ENCODE measurements at regions not wholly inside any gene's neighbourhood (a gene's known extent, or its start where the extent isn't known, plus 50 kb on each side); places are given as distances from the start of the nearest gene placed in this dataset.

DNA sequence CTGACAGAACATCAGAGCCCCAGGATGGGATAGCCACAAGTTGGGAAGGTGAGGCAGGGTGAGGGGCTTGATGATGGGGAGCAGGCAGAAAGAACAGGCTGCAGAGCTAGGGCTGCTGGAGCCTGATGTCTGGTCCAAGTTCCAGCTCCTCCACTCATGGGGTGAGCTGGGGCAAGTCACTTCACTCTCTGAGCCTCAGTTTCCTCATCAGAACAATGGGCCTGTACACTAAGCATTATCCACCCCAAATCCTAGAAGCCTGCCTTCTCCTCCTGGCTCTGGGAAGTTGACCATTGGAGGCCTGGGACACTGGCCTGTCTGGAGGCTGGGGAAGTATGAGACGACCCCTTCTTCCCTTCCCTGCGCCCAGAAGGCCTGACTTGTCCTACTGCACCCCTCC lies 51.8 kb upstream of the PSD2 start:
- Histone ChIP-seq H3K27ac (replicated peaks) (no peak overlapping the region), H3K27me3 (ENCODE audit: low read depth) (peaks cover 26% of the 10 kb centered on the region), H3K9me3 (replicated peaks) (no peaks in the 10 kb centered on the region), H3K4me1 (peaks cover 37% of the 10 kb centered on the region), H3K4me3 (no peak overlapping the region), H3K36me3 (no peaks in the 10 kb centered on the region)
- DNase-seq, result no peak
- TF ChIP-seq, protein P1, sequence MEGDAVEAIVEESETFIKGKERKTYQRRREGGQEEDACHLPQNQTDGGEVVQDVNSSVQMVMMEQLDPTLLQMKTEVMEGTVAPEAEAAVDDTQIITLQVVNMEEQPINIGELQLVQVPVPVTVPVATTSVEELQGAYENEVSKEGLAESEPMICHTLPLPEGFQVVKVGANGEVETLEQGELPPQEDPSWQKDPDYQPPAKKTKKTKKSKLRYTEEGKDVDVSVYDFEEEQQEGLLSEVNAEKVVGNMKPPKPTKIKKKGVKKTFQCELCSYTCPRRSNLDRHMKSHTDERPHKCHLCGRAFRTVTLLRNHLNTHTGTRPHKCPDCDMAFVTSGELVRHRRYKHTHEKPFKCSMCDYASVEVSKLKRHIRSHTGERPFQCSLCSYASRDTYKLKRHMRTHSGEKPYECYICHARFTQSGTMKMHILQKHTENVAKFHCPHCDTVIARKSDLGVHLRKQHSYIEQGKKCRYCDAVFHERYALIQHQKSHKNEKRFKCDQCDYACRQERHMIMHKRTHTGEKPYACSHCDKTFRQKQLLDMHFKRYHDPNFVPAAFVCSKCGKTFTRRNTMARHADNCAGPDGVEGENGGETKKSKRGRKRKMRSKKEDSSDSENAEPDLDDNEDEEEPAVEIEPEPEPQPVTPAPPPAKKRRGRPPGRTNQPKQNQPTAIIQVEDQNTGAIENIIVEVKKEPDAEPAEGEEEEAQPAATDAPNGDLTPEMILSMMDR (IDR thresholded peaks at IDR 0.05; ENCODE audit: borderline replicate concordance), result no peak
- intact Hi-C loops (cut with micrococcal nuclease), result no loop called here

DNA sequence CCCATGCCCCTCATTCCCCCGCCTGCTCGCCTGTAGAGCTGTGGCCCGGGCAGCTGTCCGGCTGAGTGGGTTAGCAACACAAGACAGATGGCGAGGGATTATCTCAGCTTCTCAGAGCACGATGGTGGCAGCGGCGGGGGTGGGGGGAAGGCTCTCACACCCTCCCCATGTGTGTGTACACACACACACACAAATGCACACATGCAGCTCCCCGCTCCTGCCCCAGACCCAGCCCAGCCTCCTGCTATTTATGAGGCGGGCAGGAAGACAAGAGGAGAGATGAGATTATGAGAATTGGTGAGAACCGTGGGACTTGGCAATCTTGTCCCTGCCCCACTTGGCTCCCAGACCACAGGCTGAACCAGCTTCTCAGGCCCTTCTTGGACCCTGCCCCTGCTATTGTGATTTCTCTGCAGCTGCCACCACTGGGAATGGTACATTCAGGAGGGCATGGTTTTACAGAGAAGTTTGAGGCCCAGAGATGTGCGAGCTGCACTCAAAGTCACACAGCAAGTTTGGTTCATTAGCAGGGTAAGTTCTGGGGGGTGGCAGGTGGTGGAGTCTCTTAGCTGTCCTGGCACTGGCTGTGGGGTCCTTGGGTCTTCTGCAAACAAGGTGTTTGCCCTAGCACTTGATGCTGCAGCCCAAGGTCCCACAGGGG lies 51.0 kb upstream of the PSD2 start:
- peaks cover 34% of the 10 kb centered on the region for H3K27me3 ChIP-seq (ENCODE audit: low read depth)
- H3K4me1 ChIP-seq, result peaks cover 37% of the 10 kb centered on the region
- TF ChIP-seq, protein P1 (IDR thresholded peaks at IDR 0.05; ENCODE audit: borderline replicate concordance), result no peak
- H3K9me3 ChIP-seq (replicated peaks), result no peaks in the 10 kb centered on the region
- no peaks in the 10 kb centered on the region for H3K36me3 ChIP-seq
- no peak overlapping the region for H3K27ac ChIP-seq (replicated peaks)
- H3K4me3 ChIP-seq, result no peak overlapping the region
- intact Hi-C loops (cut with micrococcal nuclease), result no loop called here
- no peak for DNase-seq

DNA sequence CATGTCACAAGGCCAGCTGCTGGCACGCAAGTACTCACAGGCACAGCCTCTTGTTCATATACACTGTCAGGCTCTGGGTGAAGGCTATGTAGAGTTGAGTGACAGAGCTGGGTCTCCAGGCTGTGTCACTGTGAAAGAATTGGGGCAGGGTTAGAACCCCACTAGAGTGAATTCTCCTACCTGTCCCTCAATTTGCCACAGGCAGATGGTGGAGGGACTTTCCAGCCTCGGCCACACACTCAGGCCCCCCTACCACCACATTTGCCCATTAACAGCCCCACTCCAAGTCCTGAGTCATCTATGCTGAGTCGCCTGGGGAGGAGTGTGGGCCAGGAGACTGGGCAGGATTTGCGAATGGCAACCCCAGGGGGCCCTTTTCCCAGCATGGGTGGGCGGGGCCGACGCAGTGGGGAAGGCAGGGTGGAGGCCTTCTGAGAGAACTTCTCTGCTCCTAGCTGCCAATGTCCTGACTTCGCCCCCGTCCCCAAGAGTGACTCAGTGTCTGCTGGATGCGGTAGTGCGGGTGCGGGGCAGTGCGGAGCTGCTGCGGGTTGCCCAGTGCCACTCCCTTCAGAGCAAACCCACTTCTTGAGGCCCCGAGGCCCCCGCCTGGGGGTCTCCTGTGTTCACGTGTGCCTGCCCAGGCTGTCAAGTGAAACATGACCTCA lies 50.3 kb upstream of the PSD2 start:
- DNase-seq, result peak; percentile 32
- TF ChIP-seq, protein P1 (IDR thresholded peaks at IDR 0.05; ENCODE audit: borderline replicate concordance), result no peak
- Histone ChIP-seq H3K4me3 (no peak overlapping the region), H3K9me3 (replicated peaks) (no peaks in the 10 kb centered on the region), H3K4me1 (peaks cover 37% of the 10 kb centered on the region), H3K27me3 (ENCODE audit: low read depth) (peaks cover 40% of the 10 kb centered on the region), H3K36me3 (no peaks in the 10 kb centered on the region), H3K27ac (replicated peaks) (no peak overlapping the region)
- intact Hi-C loops (cut with micrococcal nuclease), result no loop called here

DNA sequence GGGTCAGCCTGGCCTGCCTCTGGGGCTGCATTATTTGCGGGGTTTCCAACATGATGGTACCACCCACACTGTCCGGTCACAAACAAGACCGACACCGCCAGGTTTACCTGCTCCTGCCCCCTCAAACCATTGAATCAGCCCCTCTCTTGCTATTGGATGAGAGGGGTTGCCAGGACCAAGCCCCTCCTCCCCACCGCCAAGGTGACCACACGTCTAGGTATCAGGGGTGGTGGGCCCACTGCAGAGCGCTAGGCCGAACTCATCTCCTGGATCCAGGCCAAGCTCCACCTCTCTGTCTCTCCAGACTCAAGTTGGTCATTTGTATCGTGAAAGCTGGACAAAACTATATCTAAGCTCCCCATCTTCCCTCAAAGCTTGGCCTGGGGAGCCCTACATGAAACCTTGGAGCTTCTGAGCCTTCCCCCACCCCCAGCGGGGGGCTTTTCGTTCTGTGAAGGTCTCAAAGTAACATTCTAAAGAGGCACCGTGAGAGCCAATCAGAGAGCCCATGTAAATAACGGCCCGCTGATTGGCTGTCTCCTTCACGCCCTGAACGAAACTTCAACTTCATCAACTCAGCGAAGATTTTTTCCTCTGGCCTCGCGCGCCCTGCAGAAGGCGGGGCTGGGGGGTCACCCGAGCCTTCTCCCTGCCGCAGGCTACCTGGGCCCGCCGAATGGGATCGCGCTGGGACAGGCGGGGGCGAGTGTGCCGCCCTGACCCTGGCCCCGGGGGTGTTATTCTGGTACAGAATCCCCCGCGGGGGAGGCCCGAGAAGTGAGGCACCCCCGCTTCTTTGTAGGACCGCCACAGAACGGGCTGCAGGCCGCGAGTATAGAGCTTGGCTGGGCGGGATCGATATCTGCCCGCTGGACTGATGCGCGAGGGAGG lies 49.6 kb upstream of the PSD2 start:
- Histone ChIP-seq H3K4me1 (peaks cover 37% of the 10 kb centered on the region), H3K27me3 (ENCODE audit: low read depth) (peaks cover 47% of the 10 kb centered on the region), H3K36me3 (no peaks in the 10 kb centered on the region), H3K9me3 (replicated peaks) (no peaks in the 10 kb centered on the region), H3K4me3 (peak overlapping the region; percentile 67), H3K27ac (replicated peaks) (peak overlapping the region; percentile 24)
- peak; percentile 56 for DNase-seq
- TF ChIP-seq, protein P1 (IDR thresholded peaks at IDR 0.05; ENCODE audit: borderline replicate concordance), result no peak
- intact Hi-C loops (cut with micrococcal nuclease), result no loop called here

All from left ventricle myocardium inferior (tissue), 1 donor.